Breast epithelium (tissue), 4 donors: ENCODE measurements at regions not wholly inside any gene's neighbourhood (a gene's known extent, or its start where the extent isn't known, plus 50 kb on each side); places are given as distances from the start of the nearest gene placed in this dataset.

ENCODE experiments used
- DNase-seq, 2 donors: peaks; one replicate each; pipeline ENCODE4 v3.0.0-alpha.2; 2019; ENCODE audit warnings: low spot score in 2 of 2
- H3K27ac ChIP-seq, 2 donors: fragments of 200-600 bp; sonication (generic) in 1 of 2; one replicate each; pipeline ENCODE4 v1.5.1; 2016 to 2019; ENCODE audit warnings: mild to moderate bottlenecking in 1 of 2
- H3K27me3 ChIP-seq, 2 donors: fragments of 200-600 bp; sonication (generic) in 1 of 2; one replicate each; pipeline versions ENCODE4 v1.5.1 to v1.6.0; 2017 to 2019; ENCODE audit warnings: control low read depth in 1 of 2, mild to moderate bottlenecking in 1 of 2
- H3K36me3 ChIP-seq: fragments of 200-600 bp; one replicate; pipeline ENCODE4 v1.5.1; 2019
- H3K4me1 ChIP-seq, 2 donors: fragments of 200-600 bp; sonication (generic); one replicate each; pipeline ENCODE4 v1.5.1; 2016 to 2019; ENCODE audit warnings: control low read depth in 1 of 2
- H3K4me3 ChIP-seq, 3 donors: fragments of 200-600 bp; sonication (generic); 1 replicate in 2 of 3; 2 replicates in 1 of 3; pipeline ENCODE4 v1.5.1; 2016 to 2019; ENCODE audit warnings: mild to moderate bottlenecking in 3 of 3, moderate library complexity in 2 of 3
- H3K9me3 ChIP-seq, 2 donors: fragments of 200-600 bp; sonication (generic) in 1 of 2; one replicate each; pipeline ENCODE4 v1.5.1; 2016 to 2019; ENCODE audit warnings: control low read depth in 1 of 2
- CTCF ChIP-seq, 3 donors: fragments of 450-650 bp; IDR thresholded peaks; one replicate each; pipeline ENCODE4 v1.5.1; 2016 to 2017; ENCODE audit warnings: antibody characterized with exemption in 3 of 3, mild to moderate bottlenecking in 3 of 3, moderate library complexity in 3 of 3
- POLR2A ChIP-seq: fragments of 450-650 bp; IDR thresholded peaks from one replicate; pipeline ENCODE4 v1.6.1; 2016; ENCODE audit warnings: antibody characterized with exemption, mild to moderate bottlenecking, moderate library complexity
- POLR2AphosphoS5 ChIP-seq, 3 donors: sonication (generic); formaldehyde crosslinking; IDR thresholded peaks; one replicate each; pipeline ENCODE4 v1.6.1; 2017; ENCODE audit warnings: antibody characterized with exemption in 3 of 3
- intact Hi-C: fragments of 100-400 bp; cut with DNase I; formaldehyde crosslinking; loops from one replicate; pipeline ENCODE4 v1.15.1; 2023; ENCODE audit warnings: low total_unique reads

GRCh38 chr12:25780771-25781170 lies 177.7 kb upstream of the RASSF8 start:
- Histone ChIP-seq H3K36me3 (no peaks in the 10 kb centered on the region), H3K27me3 (no peaks in the 10 kb centered on the region), H3K27ac (no peak overlapping the region), H3K4me1 (no peaks in the 10 kb centered on the region), H3K9me3 (no peaks in the 10 kb centered on the region), H3K4me3 (no peak overlapping the region)
- DNase-seq = no peak
- TF ChIP-seq POLR2AphosphoS5 (IDR thresholded peaks at IDR 0.05) = no peak
- TF ChIP-seq POLR2A = no peak
- no peak for TF ChIP-seq CTCF (IDR thresholded peaks at IDR 0.05)
- intact Hi-C loops = no loop called here

- intact Hi-C loops = no loop called here
- TF ChIP-seq CTCF (IDR thresholded peaks at IDR 0.05) = no peak
- no peak for TF ChIP-seq POLR2AphosphoS5 (IDR thresholded peaks at IDR 0.05)
- no peak for TF ChIP-seq POLR2A
- no peak for DNase-seq
- H3K36me3 ChIP-seq = no peaks in the 10 kb centered on the region
- no peaks in the 10 kb centered on the region for H3K27me3 ChIP-seq
- no peak overlapping the region for H3K4me3 ChIP-seq
- no peak overlapping the region for H3K27ac ChIP-seq
- no peaks in the 10 kb centered on the region for H3K9me3 ChIP-seq
- no peaks in the 10 kb centered on the region for H3K4me1 ChIP-seq
Observed at GRCh38 chr12:25781232-25781631, 177.2 kb upstream of the RASSF8 start.

GRCh38 chr12:25783566-25783965 lies 174.9 kb upstream of the RASSF8 start:
- H3K4me1 ChIP-seq = no peaks in the 10 kb centered on the region
- TF ChIP-seq POLR2AphosphoS5 (IDR thresholded peaks at IDR 0.05) (no peak), POLR2A (no peak), CTCF (IDR thresholded peaks at IDR 0.05) (no peak)
- intact Hi-C loops = no loop called here
- no peaks in the 10 kb centered on the region for H3K27me3 ChIP-seq
- no peak overlapping the region for H3K27ac ChIP-seq
- DNase-seq = no peak
- no peaks in the 10 kb centered on the region for H3K9me3 ChIP-seq
- no peaks in the 10 kb centered on the region for H3K36me3 ChIP-seq
- no peak overlapping the region for H3K4me3 ChIP-seq

- H3K9me3 ChIP-seq = no peaks in the 10 kb centered on the region
- H3K4me1 ChIP-seq = no peaks in the 10 kb centered on the region
- no peak overlapping the region for H3K27ac ChIP-seq
- H3K36me3 ChIP-seq = no peaks in the 10 kb centered on the region
- intact Hi-C loops = no loop called here
- no peak overlapping the region for H3K4me3 ChIP-seq
- DNase-seq = no peak
- H3K27me3 ChIP-seq = no peaks in the 10 kb centered on the region
- no peak for TF ChIP-seq POLR2A
Observed at GRCh38 chr12:25784669-25785068, 173.8 kb upstream of the RASSF8 start.

GRCh38 chr12:25785134-25785533 lies 173.3 kb upstream of the RASSF8 start:
- H3K27me3 ChIP-seq = no peaks in the 10 kb centered on the region
- TF ChIP-seq POLR2A (no peak), CTCF (IDR thresholded peaks at IDR 0.05) (no peak), POLR2AphosphoS5 (IDR thresholded peaks at IDR 0.05) (no peak)
- no peak overlapping the region for H3K27ac ChIP-seq
- no peak overlapping the region for H3K4me3 ChIP-seq
- no peaks in the 10 kb centered on the region for H3K9me3 ChIP-seq
- intact Hi-C loops = no loop called here
- DNase-seq = no peak
- no peaks in the 10 kb centered on the region for H3K4me1 ChIP-seq
- H3K36me3 ChIP-seq = no peaks in the 10 kb centered on the region

- Histone ChIP-seq H3K9me3 (no peaks in the 10 kb centered on the region), H3K27ac (no peak overlapping the region), H3K27me3 (no peaks in the 10 kb centered on the region), H3K4me3 (no peak overlapping the region), H3K4me1 (no peaks in the 10 kb centered on the region), H3K36me3 (no peaks in the 10 kb centered on the region)
- intact Hi-C loops = no loop called here
- no peak for TF ChIP-seq CTCF (IDR thresholded peaks at IDR 0.05)
- no peak for TF ChIP-seq POLR2A
- no peak for TF ChIP-seq POLR2AphosphoS5 (IDR thresholded peaks at IDR 0.05)
- no peak for DNase-seq
Observed at GRCh38 chr12:25787701-25788100, 170.8 kb upstream of the RASSF8 start.
